ENCODE measurements at regions not wholly inside any gene's neighbourhood (a gene's known extent, or its start where the extent isn't known, plus 50 kb on each side); places are given as distances from the start of the nearest gene placed in this dataset.

- no peak for DNase-seq
Observed at GRCh38 chr4:107312366-107312765, 276.3 kb upstream of the DKK2 start.

DNA sequence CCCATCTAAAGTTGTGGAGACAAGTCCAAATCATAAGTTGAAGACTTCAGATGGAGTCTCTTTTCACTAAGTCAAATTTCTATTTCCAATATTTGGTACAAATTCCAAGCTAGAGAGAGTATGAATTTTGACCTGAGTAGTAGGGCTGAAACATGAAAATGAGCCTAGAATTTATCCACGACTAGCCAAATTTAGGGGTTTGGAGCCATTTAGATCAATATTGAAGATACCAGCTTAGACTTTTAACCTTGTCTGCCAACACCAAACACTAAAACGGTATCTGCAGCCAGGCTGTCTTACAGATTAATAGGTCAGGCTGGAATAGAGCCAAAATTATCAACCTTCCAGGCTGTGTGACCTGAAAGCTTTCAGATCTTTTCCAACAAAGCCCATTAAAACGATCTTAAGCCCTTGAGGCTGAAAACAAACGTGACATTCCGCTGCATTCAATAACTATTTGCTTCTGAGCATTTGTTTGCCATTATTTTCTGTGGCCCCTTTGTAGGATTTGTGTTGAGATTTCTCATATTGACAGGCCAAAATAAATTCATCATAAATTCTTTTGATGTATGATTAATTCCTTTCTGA is 268.7 kb upstream of the DKK2 start:
- DNase-seq = no peak

DNA sequence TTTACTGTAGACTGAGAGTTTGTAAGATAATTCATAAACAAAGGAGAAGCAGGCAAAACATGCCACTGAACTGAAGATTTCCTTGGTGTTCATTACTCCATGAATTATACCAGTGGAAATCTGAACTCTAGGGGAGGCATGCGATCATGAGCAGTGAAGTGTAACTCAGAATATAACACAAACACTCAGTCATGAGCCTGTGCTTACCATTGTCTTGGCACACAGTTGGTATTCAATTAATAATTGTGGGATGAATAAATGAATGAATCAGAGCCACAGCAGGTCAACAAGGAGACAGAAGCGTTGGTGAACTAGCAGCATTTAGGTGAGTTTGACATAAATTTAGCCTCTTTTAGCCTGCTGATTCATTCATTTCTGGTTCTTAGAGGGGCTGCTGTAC is 263.5 kb upstream of the DKK2 start:
- no peak for DNase-seq

- DNase-seq = no peak
Observed at GRCh38 chr4:107292979-107293378, 256.9 kb upstream of the DKK2 start.

GRCh38 chr4:107283587-107284559 is 247.8 kb upstream of the DKK2 start:
- DNase-seq = no peak

GRCh38 chr4:107279733-107280132 is 243.6 kb upstream of the DKK2 start:
- DNase-seq = no peak

DNA sequence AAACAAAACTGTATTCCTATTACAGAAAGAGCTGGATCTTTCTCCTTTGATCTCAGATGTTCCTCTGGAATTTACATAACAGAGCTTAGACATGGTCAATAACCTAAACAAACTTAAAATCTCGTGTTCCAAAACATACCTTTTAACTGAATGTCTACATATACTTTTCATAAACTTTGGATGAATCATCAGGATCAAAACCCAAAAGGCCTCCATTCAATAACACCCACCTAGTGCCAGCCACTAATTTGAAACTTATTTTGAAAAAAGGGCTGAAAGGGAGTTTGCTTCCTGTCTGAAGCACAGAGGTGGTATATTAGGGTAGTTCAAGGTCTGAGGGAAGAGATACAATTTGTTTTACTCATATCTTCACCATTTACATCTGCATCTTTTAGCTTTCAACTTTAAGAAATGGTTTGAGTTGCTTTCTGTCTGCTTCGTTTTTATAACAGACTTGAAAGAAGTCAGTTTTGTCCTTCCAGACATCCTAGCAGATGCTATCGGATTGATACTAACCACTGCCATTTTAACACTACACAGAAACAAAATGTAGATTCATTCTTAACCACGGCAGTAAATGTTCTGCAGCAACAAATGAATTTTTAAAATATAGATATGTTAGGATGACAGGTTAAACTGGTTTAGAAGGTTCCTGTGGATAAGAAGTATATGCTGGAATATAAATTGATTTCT is 242.8 kb upstream of the DKK2 start:
- DNase-seq = no peak

DNA sequence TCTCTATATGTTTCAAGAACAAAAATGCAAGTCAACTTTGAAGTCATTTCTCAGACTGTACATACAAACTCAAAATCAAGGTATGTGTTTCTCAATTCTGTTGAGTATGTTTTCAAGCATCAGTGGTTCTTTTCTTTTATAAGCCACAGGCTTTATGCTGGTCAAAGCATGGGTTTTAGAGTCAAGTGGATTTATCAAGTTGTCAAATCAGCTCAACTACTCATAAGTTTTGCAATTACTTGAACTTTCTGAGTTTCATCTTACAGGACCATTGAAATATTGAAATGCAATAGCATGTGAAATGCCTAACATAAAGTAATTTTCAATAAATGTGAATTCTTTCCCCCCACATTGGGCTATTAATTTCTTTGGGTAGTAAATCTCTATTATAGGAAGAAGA is 239.9 kb upstream of the DKK2 start:
- no peak for DNase-seq

GRCh38 chr4:107275225-107275624 is 239.1 kb upstream of the DKK2 start:
- no peak for DNase-seq

DNA sequence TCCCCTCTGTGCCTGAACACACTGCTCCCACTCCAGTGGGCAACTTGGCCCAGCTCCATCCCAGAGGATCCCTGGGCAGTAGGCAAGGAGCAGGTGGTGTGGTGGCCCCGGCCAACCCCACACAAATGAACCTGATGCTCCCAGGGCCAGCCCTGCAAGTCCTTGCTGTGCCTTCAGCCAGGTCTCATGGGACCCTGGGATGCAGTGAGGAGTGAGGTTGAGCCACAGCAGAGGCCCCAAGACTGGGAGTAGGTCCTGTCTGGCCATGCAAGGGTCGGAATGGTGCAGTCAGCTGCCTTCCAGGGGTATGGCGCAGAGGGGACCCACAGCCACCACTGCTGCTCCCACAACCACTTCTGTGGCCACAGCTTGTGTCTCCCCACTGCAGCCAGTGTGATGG is 234.5 kb upstream of the DKK2 start:
- no peak for DNase-seq

- no peak for DNase-seq
Observed at GRCh38 chr4:107269175-107269574, 233.1 kb upstream of the DKK2 start.

DNA sequence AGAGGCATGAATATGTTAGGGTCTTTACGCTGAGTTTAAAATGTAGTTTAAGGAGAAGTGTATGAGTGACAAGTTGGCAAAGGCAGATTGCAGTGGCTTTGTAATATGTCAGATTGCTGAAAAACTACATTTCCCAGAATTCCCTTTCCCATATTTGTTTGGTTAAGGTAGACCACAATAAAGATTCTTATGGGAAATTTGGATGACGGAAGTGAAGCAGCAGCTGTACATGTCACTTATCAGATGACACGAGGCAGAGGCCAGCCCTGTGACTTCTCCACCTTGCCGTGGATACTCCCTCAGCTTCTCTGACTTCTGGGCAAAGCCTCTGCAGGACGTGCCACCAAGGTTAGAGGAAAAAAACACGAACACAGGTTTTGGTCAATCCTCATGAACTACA is 229.7 kb upstream of the DKK2 start:
- DNase-seq = no peak

DNA sequence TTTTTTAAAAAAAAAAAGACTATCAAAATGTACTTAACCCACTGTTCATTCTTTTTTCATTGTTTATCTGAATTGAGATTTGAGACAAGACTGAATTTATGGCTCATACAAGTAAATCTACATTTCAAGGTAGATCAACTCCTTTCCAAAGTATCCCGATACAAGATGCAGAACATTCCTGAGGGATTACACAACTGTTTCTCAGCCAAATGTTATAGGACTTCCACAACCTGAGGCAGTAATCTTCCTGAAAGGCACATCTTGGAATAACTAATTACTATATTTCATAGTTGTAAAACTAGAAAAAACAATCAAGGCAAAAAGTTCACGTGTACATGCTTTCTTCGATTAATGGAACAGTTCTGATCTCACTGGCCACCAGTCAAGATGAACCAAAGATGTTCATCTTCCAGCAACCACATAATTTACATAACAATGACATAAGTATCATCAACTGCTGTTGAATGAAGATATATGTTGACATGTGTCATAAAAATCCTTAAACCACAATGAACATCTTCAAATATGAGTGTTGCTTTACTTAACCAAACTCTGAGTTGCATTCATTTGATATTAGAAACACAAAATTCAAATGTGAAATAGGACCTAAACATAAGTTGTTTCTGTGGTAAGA is 225.2 kb upstream of the DKK2 start:
- DNase-seq = no peak

- no peak for DNase-seq
Observed at GRCh38 chr4:107258359-107258758, 222.2 kb upstream of the DKK2 start.

GRCh38 chr4:107255596-107255995 is 219.5 kb upstream of the DKK2 start:
- DNase-seq = no peak

DNA sequence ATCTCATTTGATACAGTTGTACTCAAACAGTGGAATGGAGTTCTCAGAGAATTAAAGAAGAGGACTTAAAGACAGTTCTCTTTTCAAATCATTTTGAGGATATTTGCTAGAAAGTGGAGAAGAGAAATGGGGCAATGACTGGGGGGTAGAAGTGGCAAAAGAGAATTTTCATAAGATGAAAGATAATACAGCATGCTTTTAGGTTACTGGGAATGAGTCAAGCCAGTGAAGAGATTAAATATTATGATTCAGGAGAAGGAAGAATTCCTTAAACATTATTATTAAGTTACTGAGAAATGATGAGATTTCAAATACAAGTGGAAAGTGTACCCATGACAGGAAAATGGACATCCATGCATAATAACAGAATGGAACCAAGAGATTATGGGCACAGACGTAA is 219.0 kb upstream of the DKK2 start:
- no peak for DNase-seq

DNA sequence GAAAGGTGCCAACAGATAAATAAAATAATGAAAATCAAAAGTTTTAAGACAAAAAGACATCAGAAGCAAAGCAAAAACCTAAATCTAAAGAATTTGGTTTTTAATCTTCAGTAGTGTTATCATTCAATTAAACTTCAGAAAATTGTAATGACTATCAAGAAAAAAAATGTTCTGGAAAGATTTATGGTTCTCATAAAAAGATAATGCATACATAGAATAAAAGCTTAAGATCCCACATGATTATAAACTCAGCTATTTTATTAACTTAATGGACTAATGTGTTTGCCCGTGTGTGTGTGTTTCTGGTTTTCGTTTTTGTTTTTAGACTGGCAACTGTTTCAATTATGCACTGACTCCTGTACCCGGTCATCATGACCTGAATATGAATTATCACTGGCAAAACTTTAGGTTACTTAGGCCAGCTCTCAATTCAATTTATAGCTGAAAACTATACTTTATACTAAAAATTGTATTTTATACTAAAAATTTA is 217.5 kb upstream of the DKK2 start:
- no peak for DNase-seq

GRCh38 chr4:107253090-107253489 is 217.0 kb upstream of the DKK2 start:
- DNase-seq = no peak

DNA sequence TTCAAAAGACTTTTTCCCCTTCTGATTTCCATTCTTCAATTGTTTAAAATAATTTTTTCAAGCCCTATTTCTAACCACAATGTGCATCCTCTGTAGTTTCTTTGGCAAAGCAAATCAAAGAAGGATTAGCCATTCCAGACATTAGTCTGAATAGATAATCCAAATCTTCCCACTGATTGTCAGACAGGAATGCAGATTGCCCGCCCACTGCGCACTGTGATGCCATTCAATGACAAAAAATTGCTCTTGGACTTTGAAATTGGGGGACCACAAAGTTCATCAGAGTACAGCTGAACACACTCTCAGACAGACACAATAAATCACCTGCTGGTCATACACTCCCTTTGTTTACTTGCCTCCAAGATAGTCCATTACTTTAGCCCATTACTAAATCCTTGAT is 216.5 kb upstream of the DKK2 start:
- DNase-seq = no peak

DNA sequence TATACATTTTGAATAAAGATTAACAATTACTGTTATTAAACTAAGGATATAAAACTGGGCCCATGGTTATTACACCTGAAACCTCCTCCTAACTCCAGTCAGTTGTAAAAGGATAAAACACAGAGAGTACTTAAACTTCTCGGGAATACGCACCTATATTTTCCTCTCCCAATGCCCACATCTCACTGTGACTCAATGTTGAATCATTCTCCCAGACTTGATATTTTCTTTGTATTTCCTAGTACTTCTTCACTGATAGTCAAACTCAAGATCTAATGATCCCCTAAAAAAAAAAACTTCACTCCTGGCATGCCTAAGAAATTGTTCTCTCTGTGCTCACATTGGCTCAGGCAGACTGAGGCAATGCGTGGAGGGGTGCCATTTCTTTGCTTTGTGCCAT is 212.5 kb upstream of the DKK2 start:
- no peak for DNase-seq

- no peak for DNase-seq
Observed at GRCh38 chr4:107247738-107248137, 211.6 kb upstream of the DKK2 start.

GRCh38 chr4:107246761-107247160 is 210.6 kb upstream of the DKK2 start:
- no peak for DNase-seq

GRCh38 chr4:107243141-107243781 is 207.1 kb upstream of the DKK2 start:
- DNase-seq = no peak

Measured in NCI-H2081 treated with DMSO at 0.1 percent for 48 hours (cell line).